ENCODE measurements at regions not wholly inside any gene's neighbourhood (a gene's known extent, or its start where the extent isn't known, plus 50 kb on each side); places are given as distances from the start of the nearest gene placed in this dataset.
"Not testable (repeated sequence)": the region's sequence is repeated elsewhere in the genome, so short reads cannot be mapped to it uniquely, and the experiment has no call there.

- TF ChIP-seq BHLHE40 (IDR thresholded peaks at IDR 0.05; ENCODE audit: borderline replicate concordance); ELF4 (IDR thresholded peaks at IDR 0.05); SUZ12 (IDR thresholded peaks at IDR 0.05): not testable (repeated sequence)
These were observed 70.0 kb downstream of the LUZP4 start for GRCh38 chrX:115359508-115359907.
